ENCODE measurements at regions not wholly inside any gene's neighbourhood (a gene's known extent, or its start where the extent isn't known, plus 50 kb on each side); places are given as distances from the start of the nearest gene placed in this dataset.
"Not testable (repeated sequence)": the region's sequence is repeated elsewhere in the genome, so short reads cannot be mapped to it uniquely, and the experiment has no call there.

DNA sequence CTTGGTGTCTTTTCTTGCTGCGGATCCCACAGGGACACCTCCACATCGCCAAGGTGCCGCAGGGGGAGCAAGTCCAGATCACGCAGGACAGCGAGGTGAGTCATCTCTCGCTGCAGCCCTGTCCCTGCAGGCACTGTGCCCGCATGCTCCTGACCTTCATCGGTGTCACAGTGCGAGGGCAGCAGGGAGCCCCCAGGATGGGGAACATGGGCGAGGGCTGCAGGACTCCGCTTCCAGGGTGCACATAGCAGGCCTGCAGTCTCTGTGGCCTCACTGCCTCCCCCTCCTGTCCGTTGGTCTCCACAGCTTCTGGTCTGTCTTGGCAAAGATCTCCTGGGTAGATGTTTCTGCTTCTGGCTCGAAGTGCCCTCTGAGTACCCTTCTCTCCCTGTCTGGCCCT, 71.2 kb upstream of the CRYM start:
- TF ChIP-seq POLR2A (IDR thresholded peaks at IDR 0.05), result not testable (repeated sequence)
- TF ChIP-seq, protein P1, sequence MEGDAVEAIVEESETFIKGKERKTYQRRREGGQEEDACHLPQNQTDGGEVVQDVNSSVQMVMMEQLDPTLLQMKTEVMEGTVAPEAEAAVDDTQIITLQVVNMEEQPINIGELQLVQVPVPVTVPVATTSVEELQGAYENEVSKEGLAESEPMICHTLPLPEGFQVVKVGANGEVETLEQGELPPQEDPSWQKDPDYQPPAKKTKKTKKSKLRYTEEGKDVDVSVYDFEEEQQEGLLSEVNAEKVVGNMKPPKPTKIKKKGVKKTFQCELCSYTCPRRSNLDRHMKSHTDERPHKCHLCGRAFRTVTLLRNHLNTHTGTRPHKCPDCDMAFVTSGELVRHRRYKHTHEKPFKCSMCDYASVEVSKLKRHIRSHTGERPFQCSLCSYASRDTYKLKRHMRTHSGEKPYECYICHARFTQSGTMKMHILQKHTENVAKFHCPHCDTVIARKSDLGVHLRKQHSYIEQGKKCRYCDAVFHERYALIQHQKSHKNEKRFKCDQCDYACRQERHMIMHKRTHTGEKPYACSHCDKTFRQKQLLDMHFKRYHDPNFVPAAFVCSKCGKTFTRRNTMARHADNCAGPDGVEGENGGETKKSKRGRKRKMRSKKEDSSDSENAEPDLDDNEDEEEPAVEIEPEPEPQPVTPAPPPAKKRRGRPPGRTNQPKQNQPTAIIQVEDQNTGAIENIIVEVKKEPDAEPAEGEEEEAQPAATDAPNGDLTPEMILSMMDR (IDR thresholded peaks at IDR 0.05), result not testable (repeated sequence)

Data from esophagus squamous epithelium (tissue), 4 donors.